22Rv1 (cell line): ENCODE measurements at regions not wholly inside any gene's neighbourhood (a gene's known extent, or its start where the extent isn't known, plus 50 kb on each side); places are given as distances from the start of the nearest gene placed in this dataset.
"Not testable (repeated sequence)": the region's sequence is repeated elsewhere in the genome, so short reads cannot be mapped to it uniquely, and the experiment has no call there.

ENCODE experiments used
- ZFX ChIP-seq: fragments of 450-650 bp; IDR thresholded peaks from 2 replicates; pipeline ENCODE4 v1.6.1; 2017; ENCODE audit warnings: antibody characterized with exemption, borderline replicate concordance
- TF ChIP-seq, protein P1 (sequence below): fragments of 450-650 bp; IDR thresholded peaks from 2 replicates; pipeline ENCODE4 v1.5.1; 2017; ENCODE audit warnings: mild to moderate bottlenecking

DNA sequence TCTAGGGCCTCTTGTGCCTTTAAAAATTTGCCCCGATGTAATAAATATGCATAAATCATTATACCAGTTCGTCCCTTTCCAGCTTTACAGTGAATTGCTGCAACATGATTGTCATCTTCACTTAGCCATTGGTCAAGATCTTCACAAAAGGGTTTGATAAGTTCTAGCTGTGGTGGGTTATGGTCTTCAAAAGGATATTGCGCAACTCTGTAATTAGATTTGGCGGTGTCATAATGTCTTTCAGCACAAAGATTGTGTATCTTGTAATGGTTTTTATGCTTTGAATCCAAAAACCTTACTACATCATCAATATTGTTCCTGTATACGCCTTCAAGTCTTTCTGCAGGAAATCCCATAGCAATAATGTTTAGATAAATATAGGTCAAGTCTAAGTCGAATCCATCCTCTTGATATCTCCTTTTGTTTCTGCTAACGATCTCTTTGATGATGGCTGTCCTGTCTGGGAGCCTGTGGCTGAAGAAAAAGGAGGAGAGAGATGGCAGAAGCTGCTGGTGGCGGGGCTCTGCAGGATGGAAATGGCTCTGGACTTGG, 119.1 kb upstream of the PRSS3 start:
- TF ChIP-seq, protein P1, sequence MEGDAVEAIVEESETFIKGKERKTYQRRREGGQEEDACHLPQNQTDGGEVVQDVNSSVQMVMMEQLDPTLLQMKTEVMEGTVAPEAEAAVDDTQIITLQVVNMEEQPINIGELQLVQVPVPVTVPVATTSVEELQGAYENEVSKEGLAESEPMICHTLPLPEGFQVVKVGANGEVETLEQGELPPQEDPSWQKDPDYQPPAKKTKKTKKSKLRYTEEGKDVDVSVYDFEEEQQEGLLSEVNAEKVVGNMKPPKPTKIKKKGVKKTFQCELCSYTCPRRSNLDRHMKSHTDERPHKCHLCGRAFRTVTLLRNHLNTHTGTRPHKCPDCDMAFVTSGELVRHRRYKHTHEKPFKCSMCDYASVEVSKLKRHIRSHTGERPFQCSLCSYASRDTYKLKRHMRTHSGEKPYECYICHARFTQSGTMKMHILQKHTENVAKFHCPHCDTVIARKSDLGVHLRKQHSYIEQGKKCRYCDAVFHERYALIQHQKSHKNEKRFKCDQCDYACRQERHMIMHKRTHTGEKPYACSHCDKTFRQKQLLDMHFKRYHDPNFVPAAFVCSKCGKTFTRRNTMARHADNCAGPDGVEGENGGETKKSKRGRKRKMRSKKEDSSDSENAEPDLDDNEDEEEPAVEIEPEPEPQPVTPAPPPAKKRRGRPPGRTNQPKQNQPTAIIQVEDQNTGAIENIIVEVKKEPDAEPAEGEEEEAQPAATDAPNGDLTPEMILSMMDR = not testable (repeated sequence)
- not testable (repeated sequence) for TF ChIP-seq ZFX
